ENCODE measurements at regions not wholly inside any gene's neighbourhood (a gene's known extent, or its start where the extent isn't known, plus 50 kb on each side); places are given as distances from the start of the nearest gene placed in this dataset.

DNA sequence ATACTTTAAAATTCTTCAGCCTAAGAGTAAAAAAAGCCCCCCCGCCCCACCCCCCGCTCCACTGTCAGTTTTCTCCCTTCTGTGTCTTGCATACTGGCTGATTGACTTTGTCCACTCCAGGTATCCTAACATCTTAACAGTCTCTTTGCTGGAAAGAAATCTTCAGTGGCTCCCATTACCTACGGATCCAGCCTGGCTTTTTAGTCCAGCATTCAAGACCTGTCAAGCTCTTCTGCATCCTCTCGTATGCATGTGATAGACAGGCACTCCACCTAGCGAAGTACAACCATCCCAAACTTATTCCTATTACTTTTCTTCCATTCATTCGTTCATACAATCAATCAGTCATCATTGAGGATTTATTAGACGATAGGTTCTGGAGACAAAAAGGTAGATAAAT lies 288.1 kb downstream of the MYCN start:
- no peak for DNase-seq
- Mint-ChIP-seq H3K9me3 (peaks cover 3% of the 10 kb centered on the region), H3K36me3 (ENCODE audit: low read depth) (no peaks in the 10 kb centered on the region), H3K27ac (no peak overlapping the region), H3K4me3 (no peak overlapping the region), H3K27me3 (ENCODE audit: low read depth, poor library complexity) (no peaks in the 10 kb centered on the region), H3K4me1 (peaks cover 32% of the 10 kb centered on the region)
- TF ChIP-seq CTCF (IDR thresholded peaks at IDR 0.05): no peak

- H3K36me3 Mint-ChIP-seq (ENCODE audit: low read depth): no peaks in the 10 kb centered on the region
- H3K9me3 Mint-ChIP-seq: no peaks in the 10 kb centered on the region
- no peak for DNase-seq
- H3K27me3 Mint-ChIP-seq (ENCODE audit: low read depth, poor library complexity): no peaks in the 10 kb centered on the region
- H3K4me3 Mint-ChIP-seq: no peak overlapping the region
- H3K4me1 Mint-ChIP-seq: peaks cover 37% of the 10 kb centered on the region
- no peak for TF ChIP-seq CTCF (IDR thresholded peaks at IDR 0.05)
- H3K27ac Mint-ChIP-seq: no peak overlapping the region
These were observed 287.6 kb downstream of the MYCN start for GRCh38 chr2:16227811-16228462.

DNA sequence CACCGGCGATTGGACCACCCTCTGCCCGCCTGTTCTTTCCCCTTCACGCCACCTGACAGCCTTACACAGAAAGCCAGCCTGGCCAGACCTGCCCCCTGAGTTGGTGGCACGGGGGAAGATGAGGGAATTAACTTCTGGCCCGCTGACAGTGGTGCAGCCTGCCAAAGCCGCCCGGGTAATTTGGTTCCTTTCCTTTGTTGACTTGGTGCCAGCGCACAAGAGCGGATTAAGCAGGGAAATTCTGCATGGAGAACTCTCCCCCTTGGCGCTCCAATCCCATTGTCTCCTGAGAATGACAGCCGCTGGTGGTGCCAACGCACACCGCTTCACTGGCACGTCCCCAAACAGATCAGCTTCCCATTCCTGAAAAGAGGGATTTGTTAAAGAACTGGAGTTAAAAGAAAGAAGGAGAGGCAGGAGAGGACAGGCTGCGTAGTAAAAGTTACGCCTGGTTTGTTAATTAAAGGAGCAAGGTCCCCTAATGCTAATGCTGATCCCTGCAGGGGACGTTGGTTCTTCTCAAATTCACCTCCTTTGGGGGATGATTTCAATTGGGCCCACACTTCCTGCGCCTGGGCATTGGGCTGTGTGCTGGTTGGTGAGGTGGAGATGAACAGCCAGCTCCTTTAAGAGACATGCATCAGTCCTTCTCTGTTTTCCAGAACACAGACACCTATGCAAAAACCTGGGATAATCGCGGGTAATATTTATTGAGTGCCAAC lies 286.8 kb downstream of the MYCN start:
- no peaks in the 10 kb centered on the region for H3K9me3 Mint-ChIP-seq
- peaks cover 45% of the 10 kb centered on the region for H3K4me1 Mint-ChIP-seq
- DNase-seq: no peak
- TF ChIP-seq CTCF (IDR thresholded peaks at IDR 0.05): no peak
- no peaks in the 10 kb centered on the region for H3K36me3 Mint-ChIP-seq (ENCODE audit: low read depth)
- H3K27ac Mint-ChIP-seq: no peak overlapping the region
- no peaks in the 10 kb centered on the region for H3K27me3 Mint-ChIP-seq (ENCODE audit: low read depth, poor library complexity)
- no peak overlapping the region for H3K4me3 Mint-ChIP-seq

DNA sequence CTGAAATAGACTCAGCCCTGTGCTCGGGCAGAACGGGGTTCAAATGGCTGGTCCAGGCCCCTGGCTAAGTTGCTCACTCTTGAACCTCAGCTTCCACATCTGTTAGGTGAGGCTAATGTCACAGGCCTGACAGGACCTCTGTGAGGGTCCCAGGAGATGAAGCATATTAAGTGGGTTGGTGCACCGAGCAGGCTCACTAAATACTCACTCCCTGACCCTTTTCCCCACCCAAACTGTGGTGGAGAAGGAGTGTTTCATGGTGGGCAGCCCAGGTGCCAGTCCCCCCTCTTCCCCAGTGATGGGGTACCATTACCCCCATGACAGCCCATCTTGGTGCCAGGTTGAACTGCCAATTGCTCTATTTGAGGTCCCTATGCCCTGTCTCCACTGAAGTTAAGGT lies 286.0 kb downstream of the MYCN start:
- Mint-ChIP-seq H3K9me3 (no peaks in the 10 kb centered on the region), H3K27me3 (ENCODE audit: low read depth, poor library complexity) (no peaks in the 10 kb centered on the region), H3K27ac (no peak overlapping the region), H3K36me3 (ENCODE audit: low read depth) (no peaks in the 10 kb centered on the region), H3K4me1 (peaks cover 53% of the 10 kb centered on the region), H3K4me3 (no peak overlapping the region)
- DNase-seq: no peak
- no peak for TF ChIP-seq CTCF (IDR thresholded peaks at IDR 0.05)

DNA sequence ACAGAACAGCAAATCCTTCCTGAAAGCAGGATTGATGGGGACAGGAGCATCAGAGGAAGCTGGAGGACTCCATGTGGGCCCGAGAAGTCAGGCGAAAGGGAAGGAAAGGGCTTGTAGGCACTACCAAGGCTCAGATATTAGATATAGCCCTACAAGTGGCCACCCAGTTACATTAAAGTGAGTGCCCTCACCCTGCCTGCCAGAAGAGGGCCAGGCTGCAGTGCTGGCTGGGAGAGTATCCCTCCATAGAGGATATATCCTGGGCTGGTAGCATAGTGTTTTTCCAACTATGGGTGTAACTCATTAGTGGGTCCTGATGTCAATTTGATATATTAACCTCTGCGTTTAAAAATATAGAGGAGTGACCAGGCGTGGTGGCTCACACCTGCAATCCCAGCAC lies 285.2 kb downstream of the MYCN start:
- H3K27me3 Mint-ChIP-seq (ENCODE audit: low read depth, poor library complexity): no peaks in the 10 kb centered on the region
- H3K9me3 Mint-ChIP-seq: no peaks in the 10 kb centered on the region
- peaks cover 55% of the 10 kb centered on the region for H3K4me1 Mint-ChIP-seq
- no peak for TF ChIP-seq CTCF (IDR thresholded peaks at IDR 0.05)
- H3K36me3 Mint-ChIP-seq (ENCODE audit: low read depth): no peaks in the 10 kb centered on the region
- DNase-seq: no peak
- H3K27ac Mint-ChIP-seq: no peak overlapping the region
- H3K4me3 Mint-ChIP-seq: no peak overlapping the region

- no peak overlapping the region for H3K27ac Mint-ChIP-seq
- no peak for DNase-seq
- no peak overlapping the region for H3K4me3 Mint-ChIP-seq
- no peaks in the 10 kb centered on the region for H3K36me3 Mint-ChIP-seq (ENCODE audit: low read depth)
- H3K9me3 Mint-ChIP-seq: no peaks in the 10 kb centered on the region
- no peak for TF ChIP-seq CTCF (IDR thresholded peaks at IDR 0.05)
- H3K27me3 Mint-ChIP-seq (ENCODE audit: low read depth, poor library complexity): no peaks in the 10 kb centered on the region
- peaks cover 55% of the 10 kb centered on the region for H3K4me1 Mint-ChIP-seq
These were observed 284.7 kb downstream of the MYCN start for GRCh38 chr2:16225071-16225470.

Measured in nephron progenitor cell (in vitro differentiated cells).